GM18520 (cell line): ENCODE measurements at regions not wholly inside any gene's neighbourhood (a gene's known extent, or its start where the extent isn't known, plus 50 kb on each side); places are given as distances from the start of the nearest gene placed in this dataset.

Experiments
- ATAC-seq: cut with Tn5 transposase; IDR thresholded peaks from one replicate; pipeline ENCODE4 v1.9.1; 2021; ENCODE audit not compliant: unreplicated experiment

- no peak for ATAC-seq
These were observed 303.0 kb upstream of the AJAP1 start for GRCh38 chr1:4351453-4351852.

DNA sequence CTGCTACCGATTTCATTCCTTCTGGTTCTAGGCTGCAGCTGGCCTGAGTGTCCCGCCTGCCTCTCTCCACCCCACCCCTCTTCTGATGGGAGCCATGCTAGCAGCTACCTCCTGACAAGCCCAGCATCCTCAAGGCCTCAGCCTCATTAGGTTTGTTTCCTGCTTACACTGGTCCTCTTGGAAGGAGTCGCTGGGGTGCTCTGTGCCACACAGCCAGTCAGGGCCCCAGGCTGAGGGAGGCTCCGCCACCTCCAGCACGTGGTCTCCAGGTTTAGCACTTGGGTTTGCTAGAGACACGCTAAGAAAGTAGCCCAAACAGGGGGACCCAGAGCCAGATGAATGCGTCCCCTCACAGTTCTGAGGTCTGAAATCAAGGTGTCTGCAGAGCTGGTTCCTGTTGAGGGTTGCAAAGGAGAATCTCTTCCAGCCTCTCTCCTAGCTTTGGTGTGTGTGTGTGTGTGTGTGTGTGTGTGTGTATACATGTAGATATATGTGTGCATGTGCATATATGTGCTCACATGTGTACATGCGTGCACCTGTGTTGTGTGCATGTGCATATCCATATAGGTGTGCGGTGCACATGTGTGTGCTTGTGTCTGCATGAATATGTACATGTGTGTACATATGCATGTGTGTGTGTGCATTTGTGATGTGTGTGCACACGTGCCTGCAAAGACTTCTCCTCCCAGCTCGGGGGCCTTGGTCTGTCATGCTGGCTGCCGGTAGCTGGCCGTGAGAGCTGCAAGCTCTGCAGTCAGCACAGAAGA is 301.1 kb upstream of the AJAP1 start:
- no peak for ATAC-seq

DNA sequence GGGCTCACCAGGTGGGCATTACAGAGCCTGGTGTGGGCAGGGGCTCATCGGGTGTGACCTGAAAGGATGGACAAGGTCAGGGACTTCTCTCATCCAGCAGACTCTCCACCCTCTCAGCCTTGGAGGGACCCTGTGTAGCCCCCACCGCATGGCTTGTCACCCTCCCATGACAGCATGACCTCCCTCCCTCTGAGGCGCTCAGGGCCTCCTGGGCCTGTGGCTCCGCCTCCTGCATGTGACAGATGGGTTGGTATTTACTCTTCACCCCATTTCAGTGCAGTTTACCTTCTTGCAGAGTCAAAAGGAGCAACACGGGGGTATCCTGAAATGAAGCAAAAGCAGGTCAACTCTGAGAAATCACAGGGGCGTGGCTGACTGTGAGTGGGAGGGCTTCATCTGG is 298.6 kb upstream of the AJAP1 start:
- ATAC-seq: no peak

GRCh38 chr1:4362314-4363044 is 291.9 kb upstream of the AJAP1 start:
- no peak for ATAC-seq

- no peak for ATAC-seq
These were observed 288.3 kb upstream of the AJAP1 start for GRCh38 chr1:4366091-4366490.

DNA sequence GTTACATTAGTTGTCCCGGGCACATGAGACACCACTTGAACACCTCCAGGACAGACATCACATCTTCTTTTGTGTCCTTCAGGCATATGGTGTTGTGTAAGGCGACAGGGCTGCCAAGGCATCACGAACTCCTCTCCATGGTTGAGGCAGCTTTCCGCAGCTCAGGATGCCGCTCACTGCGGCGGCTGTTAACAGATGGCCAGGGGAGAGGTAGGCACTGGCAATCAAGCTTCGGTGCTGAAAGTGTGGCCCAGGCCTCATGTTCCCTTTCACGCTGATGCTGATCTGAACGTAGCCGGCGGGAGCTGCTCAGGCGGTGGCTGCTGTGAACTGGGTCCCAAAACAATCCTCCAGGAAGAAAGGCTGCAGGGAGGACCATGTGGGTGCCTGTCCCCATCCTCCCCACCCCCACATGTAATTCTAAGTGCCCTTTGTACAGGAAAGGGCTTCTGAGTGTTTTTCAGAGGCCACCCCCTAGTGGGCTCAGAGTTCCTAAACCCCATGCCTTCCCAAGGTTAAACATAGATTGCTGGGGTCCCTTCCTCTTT is 287.1 kb upstream of the AJAP1 start:
- no peak for ATAC-seq

- ATAC-seq: no peak
These were observed 285.1 kb upstream of the AJAP1 start for GRCh38 chr1:4369335-4369734.

DNA sequence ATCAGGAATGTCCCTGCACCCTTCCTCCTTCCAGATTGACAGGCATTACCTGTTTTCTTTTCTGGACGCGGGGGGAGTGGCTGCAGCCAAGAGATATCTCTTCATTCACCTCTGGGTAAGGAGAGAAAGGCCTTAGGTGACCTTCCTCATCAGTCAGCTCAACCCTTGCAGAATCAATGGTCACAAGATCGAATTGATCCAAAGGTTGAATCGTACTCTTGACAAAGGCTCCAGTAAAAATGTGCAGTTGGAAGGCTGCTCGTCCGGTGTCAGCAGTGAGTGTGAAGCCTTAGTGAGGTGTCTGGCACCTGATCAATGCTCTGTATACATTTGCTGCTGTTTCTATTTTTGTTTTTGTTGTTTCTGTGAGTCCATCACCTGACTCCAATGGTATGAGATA is 282.6 kb upstream of the AJAP1 start:
- ATAC-seq: no peak

GRCh38 chr1:4375812-4376211 is 278.6 kb upstream of the AJAP1 start:
- ATAC-seq: no peak

- no peak for ATAC-seq
These were observed 274.8 kb upstream of the AJAP1 start for GRCh38 chr1:4379451-4380175.

DNA sequence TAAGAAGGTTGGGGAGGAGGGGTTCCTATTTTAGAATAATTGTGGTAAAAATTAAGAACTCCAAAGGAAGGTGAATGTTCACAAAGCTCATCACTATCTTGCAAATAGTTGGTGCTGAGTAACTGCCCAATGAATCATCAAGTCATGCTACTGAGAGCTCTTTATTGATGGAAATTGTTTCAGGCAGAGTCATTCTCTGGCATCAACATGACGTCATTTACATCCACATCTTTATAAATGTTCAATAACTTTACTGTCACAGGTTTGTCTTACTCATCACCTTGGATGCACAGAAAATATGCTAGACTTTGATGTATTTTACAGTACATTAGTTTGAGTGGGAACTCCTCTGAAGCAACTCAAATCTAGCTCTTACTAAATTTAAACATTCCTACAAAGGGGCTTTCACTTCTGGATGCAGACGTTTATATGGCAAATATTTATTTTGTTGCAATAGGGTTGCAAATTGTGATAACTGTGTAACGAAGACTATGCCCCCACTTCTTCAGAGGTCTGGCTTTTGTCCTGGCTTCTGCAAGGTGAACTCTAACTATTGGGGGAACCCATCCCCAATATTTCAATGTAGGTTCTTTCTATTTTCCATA is 273.7 kb upstream of the AJAP1 start:
- no peak for ATAC-seq

DNA sequence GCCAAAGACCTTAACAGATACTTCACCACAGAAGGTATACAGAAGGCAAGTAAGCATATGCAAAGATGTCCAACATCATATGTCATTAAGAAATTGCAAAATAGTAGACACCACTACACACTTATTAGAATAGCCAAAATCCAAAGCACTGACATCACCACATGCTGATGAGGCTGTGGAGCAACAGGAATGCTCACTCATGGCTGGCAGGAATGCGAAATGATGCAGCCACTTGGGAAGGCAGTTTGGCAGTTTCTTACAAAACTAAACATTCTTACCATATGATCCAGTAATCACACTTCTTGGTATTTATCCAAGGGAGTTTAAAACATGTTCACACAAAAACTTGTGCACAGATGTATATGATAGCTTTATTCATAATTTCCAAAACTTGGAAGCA is 261.2 kb upstream of the AJAP1 start:
- no peak for ATAC-seq

DNA sequence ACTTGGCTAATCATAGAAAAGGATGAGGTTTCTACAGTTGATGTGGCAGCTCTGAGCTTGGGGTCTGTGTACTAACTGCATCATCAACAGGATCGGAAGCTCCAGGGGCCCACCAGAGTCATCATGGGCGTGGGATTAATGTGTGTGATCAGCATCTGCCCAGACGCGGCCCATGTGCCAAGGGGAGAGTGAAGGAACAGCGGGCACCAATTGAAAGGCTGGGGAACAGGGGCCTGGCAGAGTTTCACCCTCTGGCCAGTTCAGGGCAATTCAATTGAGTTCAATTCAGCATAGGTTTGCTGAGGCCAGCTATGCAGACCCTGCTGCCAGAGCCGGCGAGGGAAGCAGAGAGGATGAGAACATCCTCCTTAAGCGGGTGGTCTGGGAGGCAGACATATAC is 260.0 kb upstream of the AJAP1 start:
- no peak for ATAC-seq

DNA sequence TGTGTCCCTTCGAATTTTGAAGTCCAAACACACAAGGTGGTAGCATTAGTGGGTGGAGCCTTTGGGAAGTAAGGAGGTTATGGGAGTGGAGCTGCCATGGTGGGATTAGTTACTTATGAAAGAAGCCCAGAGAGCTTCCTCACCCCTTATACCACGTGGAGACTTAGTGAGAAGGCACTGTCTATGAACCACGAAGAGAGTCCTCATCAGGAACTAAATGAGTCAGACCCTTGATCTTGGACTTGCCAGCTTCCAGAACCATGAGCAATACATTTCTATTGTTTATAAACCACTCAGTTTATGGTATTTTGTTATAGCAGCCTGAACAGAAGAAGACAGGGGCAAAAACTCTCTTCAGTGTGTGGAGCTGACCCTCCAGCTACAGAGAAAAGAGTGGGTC is 259.3 kb upstream of the AJAP1 start:
- ATAC-seq: no peak

- ATAC-seq: no peak
These were observed 258.7 kb upstream of the AJAP1 start for GRCh38 chr1:4395676-4396075.

- ATAC-seq: no peak
These were observed 257.9 kb upstream of the AJAP1 start for GRCh38 chr1:4396551-4396950.

- ATAC-seq: no peak
These were observed 257.2 kb upstream of the AJAP1 start for GRCh38 chr1:4397196-4397595.

- ATAC-seq: no peak
These were observed 252.4 kb upstream of the AJAP1 start for GRCh38 chr1:4402032-4402431.

DNA sequence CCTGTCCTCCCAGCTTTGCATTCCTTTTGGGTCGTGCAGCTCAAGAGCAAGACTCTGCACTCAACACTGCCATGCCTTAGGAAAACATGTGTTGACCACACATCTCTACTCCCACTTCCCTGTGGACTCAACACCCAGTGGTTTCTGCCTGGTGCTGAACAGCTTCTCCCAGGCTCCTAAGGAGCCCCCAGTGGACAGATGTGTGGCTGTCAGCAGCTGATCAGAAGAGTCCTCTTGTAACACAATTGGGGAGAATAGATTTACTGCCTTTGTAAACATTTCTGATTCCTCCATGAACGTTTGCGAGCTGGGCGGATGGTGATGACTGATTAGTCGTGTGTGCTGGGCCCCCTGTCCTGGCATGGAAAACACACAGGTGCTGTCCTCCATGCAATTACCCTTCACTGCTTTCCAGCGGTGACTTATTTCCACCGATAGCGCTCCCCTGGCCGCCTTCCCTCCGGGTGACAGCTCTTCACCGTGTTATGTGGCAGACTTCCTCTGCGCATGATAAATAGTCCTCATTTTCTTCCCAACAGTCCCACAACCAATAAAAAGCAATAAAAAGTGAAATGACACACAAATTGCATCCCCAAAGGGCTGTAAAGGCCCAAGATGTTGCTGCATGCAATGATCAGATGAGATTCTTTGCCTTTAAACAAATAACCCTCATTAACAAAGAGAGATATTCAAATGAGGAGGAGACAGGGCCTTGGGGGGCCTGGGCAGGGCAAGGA is 249.4 kb upstream of the AJAP1 start:
- no peak for ATAC-seq

DNA sequence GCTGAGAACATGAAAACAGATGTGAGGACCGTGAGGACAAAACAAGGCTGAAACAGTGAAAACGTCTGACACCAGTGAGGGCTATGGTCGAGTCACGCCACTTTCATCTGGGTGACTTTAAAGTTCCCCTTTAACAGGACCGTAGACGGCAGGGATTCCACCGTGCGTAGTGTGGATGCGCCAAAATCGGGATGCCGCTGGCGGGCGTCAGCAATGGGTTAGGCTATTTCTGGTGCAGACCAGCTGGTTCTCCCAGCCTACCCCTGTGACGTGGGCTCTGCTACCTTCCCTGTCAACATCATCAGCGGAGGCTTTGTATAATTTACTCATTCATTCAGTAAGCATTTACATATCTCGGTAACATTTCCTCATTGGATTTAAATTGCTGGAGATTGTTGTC is 246.6 kb upstream of the AJAP1 start:
- ATAC-seq: no peak

DNA sequence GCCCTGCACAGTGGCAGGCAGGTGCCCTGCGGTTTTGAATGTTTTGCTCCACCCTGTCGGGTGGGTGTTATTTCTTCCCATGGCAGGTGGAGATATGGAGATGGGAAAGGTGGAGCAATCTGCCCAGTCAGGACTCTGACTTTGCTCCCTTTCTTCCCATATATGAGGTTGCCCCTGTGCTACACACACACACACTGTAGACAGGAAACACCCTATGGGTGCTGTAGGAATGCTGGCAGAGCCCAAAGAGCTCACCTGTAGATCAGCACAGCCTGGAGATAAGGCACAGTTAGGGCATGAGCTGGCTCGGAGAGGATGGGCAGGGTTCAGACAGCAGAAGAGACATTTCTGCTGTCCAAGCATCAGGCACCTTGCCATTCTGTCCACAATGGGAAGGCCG is 246.0 kb upstream of the AJAP1 start:
- ATAC-seq: no peak
